ENCODE measurements at regions not wholly inside any gene's neighbourhood (a gene's known extent, or its start where the extent isn't known, plus 50 kb on each side); places are given as distances from the start of the nearest gene placed in this dataset.

DNA sequence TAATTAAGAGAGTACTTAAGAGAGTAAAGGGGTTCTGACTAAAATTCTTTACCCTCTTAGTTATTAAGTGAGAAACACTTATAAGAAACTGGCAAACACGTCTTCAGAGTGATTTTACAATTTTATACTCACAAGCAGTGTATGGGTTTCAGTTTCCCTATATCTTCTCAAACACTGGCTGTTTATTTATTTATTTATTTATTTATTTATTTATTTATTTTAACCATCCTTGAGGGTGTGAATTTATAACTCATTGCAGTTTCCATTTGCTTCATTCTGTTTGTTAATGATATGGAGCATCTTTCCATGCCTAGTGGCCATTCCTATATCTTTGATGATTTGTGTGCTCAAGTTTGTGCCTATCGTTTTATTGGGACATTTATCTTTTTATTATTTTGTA is 68.0 kb upstream of the SGCD start:
- ATAC-seq, result no peak
- TF ChIP-seq TOX (CRISPR knock-in tag; IDR thresholded peaks at IDR 0.05; ENCODE audit: borderline replicate concordance) (no peak), ZFP3 (CRISPR knock-in tag; IDR thresholded peaks at IDR 0.05) (no peak), ZFP30 (CRISPR knock-in tag; IDR thresholded peaks at IDR 0.05) (no peak), CSDC2 (CRISPR knock-in tag; IDR thresholded peaks at IDR 0.05) (no peak), ZNF70 (CRISPR knock-in tag; IDR thresholded peaks at IDR 0.05) (no peak), PPARA (CRISPR knock-in tag; IDR thresholded peaks at IDR 0.05; ENCODE audit: borderline replicate concordance) (no peak)
- TF ChIP-seq, protein P1, sequence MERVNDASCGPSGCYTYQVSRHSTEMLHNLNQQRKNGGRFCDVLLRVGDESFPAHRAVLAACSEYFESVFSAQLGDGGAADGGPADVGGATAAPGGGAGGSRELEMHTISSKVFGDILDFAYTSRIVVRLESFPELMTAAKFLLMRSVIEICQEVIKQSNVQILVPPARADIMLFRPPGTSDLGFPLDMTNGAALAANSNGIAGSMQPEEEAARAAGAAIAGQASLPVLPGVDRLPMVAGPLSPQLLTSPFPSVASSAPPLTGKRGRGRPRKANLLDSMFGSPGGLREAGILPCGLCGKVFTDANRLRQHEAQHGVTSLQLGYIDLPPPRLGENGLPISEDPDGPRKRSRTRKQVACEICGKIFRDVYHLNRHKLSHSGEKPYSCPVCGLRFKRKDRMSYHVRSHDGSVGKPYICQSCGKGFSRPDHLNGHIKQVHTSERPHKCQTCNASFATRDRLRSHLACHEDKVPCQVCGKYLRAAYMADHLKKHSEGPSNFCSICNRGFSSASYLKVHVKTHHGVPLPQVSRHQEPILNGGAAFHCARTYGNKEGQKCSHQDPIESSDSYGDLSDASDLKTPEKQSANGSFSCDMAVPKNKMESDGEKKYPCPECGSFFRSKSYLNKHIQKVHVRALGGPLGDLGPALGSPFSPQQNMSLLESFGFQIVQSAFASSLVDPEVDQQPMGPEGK (CRISPR knock-in tag; IDR thresholded peaks at IDR 0.05; ENCODE audit: borderline replicate concordance), result no peak

DNA sequence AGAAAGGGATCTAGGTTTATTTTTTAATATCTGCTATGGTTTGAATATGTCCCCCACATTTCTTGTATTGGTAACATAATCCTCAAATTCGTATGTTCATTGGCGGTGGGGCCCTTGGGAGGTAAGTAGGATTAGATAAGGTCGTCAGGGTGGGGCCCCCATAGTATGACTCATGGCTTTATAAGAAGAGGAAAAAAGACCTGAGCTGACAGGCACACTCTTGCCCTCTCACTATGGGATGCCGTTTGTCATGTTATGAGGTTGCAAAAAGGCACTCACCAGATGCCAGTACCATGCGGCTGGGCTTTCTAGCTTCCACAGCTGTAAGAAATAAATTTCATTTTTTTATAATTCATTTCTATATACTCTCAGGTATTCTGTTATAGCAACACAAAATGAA is 67.3 kb upstream of the SGCD start:
- no peak for TF ChIP-seq GLIS3 (CRISPR knock-in tag; IDR thresholded peaks at IDR 0.05)
- no peak for TF ChIP-seq ZNF565 (CRISPR knock-in tag; conservative IDR thresholded peaks at IDR 0.05; ENCODE audit: low read depth)
- TF ChIP-seq ZFP30 (CRISPR knock-in tag; IDR thresholded peaks at IDR 0.05), result no peak
- TF ChIP-seq ESRRG (CRISPR knock-in tag; IDR thresholded peaks at IDR 0.05), result no peak
- no peak for TF ChIP-seq ZNF8 (CRISPR knock-in tag; IDR thresholded peaks at IDR 0.05)
- no peak for TF ChIP-seq ISL1 (CRISPR knock-in tag; IDR thresholded peaks at IDR 0.05)
- TF ChIP-seq, protein P2, sequence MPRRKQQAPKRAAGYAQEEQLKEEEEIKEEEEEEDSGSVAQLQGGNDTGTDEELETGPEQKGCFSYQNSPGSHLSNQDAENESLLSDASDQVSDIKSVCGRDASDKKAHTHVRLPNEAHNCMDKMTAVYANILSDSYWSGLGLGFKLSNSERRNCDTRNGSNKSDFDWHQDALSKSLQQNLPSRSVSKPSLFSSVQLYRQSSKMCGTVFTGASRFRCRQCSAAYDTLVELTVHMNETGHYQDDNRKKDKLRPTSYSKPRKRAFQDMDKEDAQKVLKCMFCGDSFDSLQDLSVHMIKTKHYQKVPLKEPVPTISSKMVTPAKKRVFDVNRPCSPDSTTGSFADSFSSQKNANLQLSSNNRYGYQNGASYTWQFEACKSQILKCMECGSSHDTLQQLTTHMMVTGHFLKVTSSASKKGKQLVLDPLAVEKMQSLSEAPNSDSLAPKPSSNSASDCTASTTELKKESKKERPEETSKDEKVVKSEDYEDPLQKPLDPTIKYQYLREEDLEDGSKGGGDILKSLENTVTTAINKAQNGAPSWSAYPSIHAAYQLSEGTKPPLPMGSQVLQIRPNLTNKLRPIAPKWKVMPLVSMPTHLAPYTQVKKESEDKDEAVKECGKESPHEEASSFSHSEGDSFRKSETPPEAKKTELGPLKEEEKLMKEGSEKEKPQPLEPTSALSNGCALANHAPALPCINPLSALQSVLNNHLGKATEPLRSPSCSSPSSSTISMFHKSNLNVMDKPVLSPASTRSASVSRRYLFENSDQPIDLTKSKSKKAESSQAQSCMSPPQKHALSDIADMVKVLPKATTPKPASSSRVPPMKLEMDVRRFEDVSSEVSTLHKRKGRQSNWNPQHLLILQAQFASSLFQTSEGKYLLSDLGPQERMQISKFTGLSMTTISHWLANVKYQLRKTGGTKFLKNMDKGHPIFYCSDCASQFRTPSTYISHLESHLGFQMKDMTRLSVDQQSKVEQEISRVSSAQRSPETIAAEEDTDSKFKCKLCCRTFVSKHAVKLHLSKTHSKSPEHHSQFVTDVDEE (CRISPR knock-in tag; IDR thresholded peaks at IDR 0.05), result no peak
- no peak for TF ChIP-seq PPARA (CRISPR knock-in tag; IDR thresholded peaks at IDR 0.05; ENCODE audit: borderline replicate concordance)
- TF ChIP-seq ARNTL (CRISPR knock-in tag; IDR thresholded peaks at IDR 0.05; ENCODE audit: borderline replicate concordance, low read depth), result no peak
- no peak for TF ChIP-seq RARB (CRISPR knock-in tag; IDR thresholded peaks at IDR 0.05)
- TF ChIP-seq ZFP3 (CRISPR knock-in tag; IDR thresholded peaks at IDR 0.05), result no peak
- no peak for TF ChIP-seq TOX (CRISPR knock-in tag; IDR thresholded peaks at IDR 0.05; ENCODE audit: borderline replicate concordance)
- TF ChIP-seq ZNF70 (CRISPR knock-in tag; IDR thresholded peaks at IDR 0.05), result no peak
- no peak for TF ChIP-seq ZC3H10 (CRISPR knock-in tag; IDR thresholded peaks at IDR 0.05)
- TF ChIP-seq, protein P3, sequence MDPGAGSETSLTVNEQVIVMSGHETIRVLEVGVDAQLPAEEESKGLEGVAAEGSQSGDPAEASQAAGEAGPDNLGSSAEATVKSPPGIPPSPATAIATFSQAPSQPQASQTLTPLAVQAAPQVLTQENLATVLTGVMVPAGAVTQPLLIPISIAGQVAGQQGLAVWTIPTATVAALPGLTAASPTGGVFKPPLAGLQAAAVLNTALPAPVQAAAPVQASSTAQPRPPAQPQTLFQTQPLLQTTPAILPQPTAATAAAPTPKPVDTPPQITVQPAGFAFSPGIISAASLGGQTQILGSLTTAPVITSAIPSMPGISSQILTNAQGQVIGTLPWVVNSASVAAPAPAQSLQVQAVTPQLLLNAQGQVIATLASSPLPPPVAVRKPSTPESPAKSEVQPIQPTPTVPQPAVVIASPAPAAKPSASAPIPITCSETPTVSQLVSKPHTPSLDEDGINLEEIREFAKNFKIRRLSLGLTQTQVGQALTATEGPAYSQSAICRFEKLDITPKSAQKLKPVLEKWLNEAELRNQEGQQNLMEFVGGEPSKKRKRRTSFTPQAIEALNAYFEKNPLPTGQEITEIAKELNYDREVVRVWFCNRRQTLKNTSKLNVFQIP (CRISPR knock-in tag; IDR thresholded peaks at IDR 0.05; ENCODE audit: borderline replicate concordance, low read depth), result no peak
- no peak for ATAC-seq

DNA sequence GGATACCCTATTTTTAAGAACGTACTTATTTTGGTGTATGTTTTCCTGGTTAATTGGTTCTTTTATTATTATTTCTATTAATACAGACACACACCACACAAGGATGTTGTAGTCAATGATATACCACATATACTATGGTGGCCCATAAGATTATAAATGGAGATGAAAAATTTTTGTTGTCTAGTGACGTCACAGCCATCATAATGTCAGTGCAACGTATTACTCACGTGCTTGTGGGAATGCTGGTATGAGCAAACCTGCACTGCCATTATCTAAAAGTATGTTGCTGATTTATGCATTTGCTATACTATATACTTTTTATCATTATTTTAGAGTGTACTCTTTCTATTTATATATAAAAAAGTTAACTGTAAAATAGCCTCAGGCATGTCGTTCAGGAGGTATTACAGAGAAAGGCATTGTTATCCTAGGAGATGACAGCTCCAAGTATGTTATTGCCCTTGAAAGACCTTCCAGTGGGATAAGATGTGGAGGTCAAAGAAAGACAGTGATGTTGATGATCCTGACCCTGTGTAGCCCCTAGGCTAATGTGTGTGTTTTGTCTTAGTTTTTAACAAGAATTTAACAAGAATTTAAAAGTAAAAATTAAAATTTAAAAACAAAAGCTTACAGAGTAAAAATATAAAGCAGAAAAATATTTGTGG is 65.6 kb upstream of the SGCD start:
- TF ChIP-seq TCF4 (CRISPR knock-in tag; IDR thresholded peaks at IDR 0.05; ENCODE audit: borderline replicate concordance) (no peak), ZNF8 (CRISPR knock-in tag; IDR thresholded peaks at IDR 0.05) (no peak), ZNF565 (CRISPR knock-in tag; conservative IDR thresholded peaks at IDR 0.05; ENCODE audit: low read depth) (no peak), TOX (CRISPR knock-in tag; IDR thresholded peaks at IDR 0.05; ENCODE audit: borderline replicate concordance) (no peak), ZFP30 (CRISPR knock-in tag; IDR thresholded peaks at IDR 0.05) (no peak), GLIS3 (CRISPR knock-in tag; IDR thresholded peaks at IDR 0.05) (no peak), CSDC2 (CRISPR knock-in tag; IDR thresholded peaks at IDR 0.05) (no peak), ISL1 (CRISPR knock-in tag; IDR thresholded peaks at IDR 0.05) (no peak), ZC3H10 (CRISPR knock-in tag; IDR thresholded peaks at IDR 0.05) (no peak), RARB (CRISPR knock-in tag; IDR thresholded peaks at IDR 0.05) (no peak), ESRRG (CRISPR knock-in tag; IDR thresholded peaks at IDR 0.05) (no peak), ZFP3 (CRISPR knock-in tag; IDR thresholded peaks at IDR 0.05) (no peak), OSR1 (CRISPR knock-in tag; IDR thresholded peaks at IDR 0.05) (no peak), ZNF70 (CRISPR knock-in tag; IDR thresholded peaks at IDR 0.05) (no peak), ARNTL (CRISPR knock-in tag; IDR thresholded peaks at IDR 0.05; ENCODE audit: borderline replicate concordance, low read depth) (no peak), BACH2 (CRISPR knock-in tag; IDR thresholded peaks at IDR 0.05; ENCODE audit: borderline replicate concordance) (no peak)
- TF ChIP-seq, protein P3 (CRISPR knock-in tag; IDR thresholded peaks at IDR 0.05; ENCODE audit: borderline replicate concordance, low read depth), result no peak
- TF ChIP-seq, protein P4, sequence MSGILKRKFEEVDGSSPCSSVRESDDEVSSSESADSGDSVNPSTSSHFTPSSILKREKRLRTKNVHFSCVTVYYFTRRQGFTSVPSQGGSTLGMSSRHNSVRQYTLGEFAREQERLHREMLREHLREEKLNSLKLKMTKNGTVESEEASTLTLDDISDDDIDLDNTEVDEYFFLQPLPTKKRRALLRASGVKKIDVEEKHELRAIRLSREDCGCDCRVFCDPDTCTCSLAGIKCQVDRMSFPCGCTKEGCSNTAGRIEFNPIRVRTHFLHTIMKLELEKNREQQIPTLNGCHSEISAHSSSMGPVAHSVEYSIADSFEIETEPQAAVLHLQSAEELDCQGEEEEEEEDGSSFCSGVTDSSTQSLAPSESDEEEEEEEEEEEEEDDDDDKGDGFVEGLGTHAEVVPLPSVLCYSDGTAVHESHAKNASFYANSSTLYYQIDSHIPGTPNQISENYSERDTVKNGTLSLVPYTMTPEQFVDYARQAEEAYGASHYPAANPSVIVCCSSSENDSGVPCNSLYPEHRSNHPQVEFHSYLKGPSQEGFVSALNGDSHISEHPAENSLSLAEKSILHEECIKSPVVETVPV (CRISPR knock-in tag; IDR thresholded peaks at IDR 0.05), result no peak
- TF ChIP-seq, protein P2 (CRISPR knock-in tag; IDR thresholded peaks at IDR 0.05), result no peak
- ATAC-seq, result no peak

All from SK-N-SH treated with all-trans-retinoic acid at 6 μM for 48 hours (cell line).